ENCODE measurements at regions not wholly inside any gene's neighbourhood (a gene's known extent, or its start where the extent isn't known, plus 50 kb on each side); places are given as distances from the start of the nearest gene placed in this dataset.

DNA sequence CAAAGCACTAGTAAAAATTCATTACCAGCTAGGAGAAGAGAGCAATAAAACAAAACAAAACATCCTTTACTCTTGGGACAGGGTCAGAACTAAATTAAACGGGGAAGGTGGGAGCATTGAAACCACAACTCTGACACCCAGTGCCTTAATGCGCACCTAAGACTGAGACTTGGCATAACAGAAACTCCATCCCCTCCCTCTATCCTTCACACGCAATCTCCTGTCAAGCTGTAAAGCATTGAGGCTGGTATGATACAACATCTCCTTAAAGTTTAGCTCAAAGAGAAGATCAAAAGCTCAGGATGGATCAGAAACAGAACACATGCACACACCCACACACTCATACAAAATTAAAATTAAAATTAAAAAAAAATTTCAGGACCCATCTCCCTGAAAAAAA, 951.3 kb downstream of the STIM2 start:
- TF ChIP-seq, protein P1, sequence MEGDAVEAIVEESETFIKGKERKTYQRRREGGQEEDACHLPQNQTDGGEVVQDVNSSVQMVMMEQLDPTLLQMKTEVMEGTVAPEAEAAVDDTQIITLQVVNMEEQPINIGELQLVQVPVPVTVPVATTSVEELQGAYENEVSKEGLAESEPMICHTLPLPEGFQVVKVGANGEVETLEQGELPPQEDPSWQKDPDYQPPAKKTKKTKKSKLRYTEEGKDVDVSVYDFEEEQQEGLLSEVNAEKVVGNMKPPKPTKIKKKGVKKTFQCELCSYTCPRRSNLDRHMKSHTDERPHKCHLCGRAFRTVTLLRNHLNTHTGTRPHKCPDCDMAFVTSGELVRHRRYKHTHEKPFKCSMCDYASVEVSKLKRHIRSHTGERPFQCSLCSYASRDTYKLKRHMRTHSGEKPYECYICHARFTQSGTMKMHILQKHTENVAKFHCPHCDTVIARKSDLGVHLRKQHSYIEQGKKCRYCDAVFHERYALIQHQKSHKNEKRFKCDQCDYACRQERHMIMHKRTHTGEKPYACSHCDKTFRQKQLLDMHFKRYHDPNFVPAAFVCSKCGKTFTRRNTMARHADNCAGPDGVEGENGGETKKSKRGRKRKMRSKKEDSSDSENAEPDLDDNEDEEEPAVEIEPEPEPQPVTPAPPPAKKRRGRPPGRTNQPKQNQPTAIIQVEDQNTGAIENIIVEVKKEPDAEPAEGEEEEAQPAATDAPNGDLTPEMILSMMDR (IDR thresholded peaks at IDR 0.05; ENCODE audit: low read depth, low read length, poor library complexity, severe bottlenecking): no peak
- no peak for TF ChIP-seq EZH2phosphoT487 (IDR thresholded peaks at IDR 0.05; ENCODE audit: borderline replicate concordance, low read length)

All from DOHH2 (cell line).